HG02970 (cell line): ENCODE measurements at regions not wholly inside any gene's neighbourhood (a gene's known extent, or its start where the extent isn't known, plus 50 kb on each side); places are given as distances from the start of the nearest gene placed in this dataset.

Experiments used
- ATAC-seq: cut with Tn5 transposase; IDR thresholded peaks from one replicate; pipeline ENCODE4 v1.9.1; 2021; ENCODE audit warnings: mild to moderate bottlenecking, moderate library complexity, moderate number of reproducible peaks; ENCODE audit not compliant: unreplicated experiment, low FRiP score

DNA sequence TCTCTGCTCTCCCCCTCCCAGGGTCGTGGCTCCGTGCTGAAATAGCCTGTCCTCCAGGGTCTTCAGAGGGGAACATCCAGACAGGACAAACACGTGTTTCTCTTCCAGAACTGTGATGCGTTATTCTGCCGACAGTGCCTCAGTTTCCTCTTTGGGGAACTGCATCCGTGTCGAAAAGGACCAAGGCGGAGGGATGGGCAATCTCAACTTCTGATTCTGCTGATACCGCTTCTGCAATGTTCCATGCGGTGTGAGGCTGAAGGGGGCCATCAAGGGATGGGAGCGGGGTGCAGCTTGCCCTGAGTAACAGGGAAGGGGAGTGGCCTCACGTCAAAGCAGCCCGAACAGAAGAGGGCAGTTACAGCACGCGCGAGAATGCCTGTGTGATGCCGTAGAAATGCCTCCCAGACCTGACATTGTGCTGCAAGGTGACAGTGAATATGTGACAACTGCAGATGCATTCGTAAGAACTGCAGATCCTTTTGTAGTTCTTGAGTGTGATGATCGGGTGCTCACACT lies 275.7 kb downstream of the SHQ1 start:
- no peak for ATAC-seq

DNA sequence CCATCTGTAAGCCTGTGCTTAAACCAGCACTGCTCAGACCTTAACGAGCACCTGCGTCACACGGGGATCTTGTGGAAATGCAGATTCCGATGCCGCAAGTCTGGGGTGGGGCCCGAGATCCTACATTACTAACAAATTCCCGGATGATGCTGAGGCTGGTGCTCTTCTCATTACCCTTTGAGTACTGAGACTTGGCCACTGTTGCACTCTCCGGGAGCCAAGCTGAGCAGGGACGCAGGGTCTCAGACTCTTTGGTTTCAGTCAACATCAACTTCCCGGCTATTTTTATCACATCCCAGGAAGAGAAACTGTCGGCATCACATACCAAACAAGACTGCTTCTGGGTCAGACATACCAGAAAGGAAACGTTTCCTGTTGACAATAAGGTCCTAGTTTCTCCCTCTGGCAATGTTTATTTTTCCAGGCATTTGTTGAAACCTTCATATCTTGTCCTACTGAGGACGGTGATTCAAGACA lies 276.6 kb downstream of the SHQ1 start:
- ATAC-seq = no peak

DNA sequence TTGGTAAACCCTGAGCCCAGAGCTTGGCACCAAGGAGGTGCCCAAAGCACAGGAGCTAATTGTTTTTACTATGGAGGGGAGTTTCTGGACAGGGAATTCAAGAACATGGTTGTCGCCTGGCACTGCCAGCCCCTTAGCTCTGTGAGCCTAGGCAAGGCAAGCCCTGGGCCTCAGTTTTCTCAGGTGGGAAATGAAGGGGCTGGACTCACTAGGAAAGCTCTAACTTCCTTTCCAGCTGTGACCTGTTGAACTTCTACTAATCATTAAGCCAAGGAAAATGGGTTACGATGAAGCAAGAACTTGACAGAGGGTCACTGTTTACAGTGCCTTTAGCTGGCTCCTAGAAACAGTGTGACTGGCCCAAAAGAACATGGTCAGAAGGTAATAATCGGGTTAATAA lies 277.2 kb downstream of the SHQ1 start:
- no peak for ATAC-seq

DNA sequence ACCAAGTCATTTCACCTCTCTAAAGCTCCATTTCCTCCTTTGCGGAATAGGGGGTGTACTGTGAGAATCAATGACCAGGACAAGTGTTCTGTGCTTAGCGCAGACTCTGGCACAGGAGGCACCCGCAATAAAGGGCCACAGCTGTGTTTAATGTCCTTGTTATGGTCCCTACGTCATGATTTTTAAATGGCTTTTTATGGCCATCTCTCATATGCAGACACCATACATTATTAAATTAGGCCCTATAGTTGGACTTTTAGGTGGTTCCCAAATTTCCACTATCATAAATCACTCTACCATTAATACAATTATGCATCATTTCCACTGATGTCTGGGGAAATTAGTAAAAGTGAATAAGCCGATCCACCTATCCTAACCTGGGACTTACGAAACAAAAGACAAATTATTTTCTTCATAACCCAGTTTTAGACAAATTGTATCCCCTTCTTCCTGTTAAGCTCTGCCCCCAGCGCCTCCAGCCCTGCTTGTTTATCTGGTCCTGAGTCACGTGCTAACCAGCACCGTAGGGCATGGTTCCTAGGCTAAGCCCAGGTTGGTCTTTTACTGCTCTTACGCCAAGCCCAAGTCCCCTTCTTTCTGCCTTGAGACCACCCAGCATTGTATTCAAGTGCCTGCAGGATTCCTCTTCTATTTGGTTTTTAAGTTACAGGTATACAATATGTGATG lies 278.3 kb downstream of the SHQ1 start:
- no peak for ATAC-seq

DNA sequence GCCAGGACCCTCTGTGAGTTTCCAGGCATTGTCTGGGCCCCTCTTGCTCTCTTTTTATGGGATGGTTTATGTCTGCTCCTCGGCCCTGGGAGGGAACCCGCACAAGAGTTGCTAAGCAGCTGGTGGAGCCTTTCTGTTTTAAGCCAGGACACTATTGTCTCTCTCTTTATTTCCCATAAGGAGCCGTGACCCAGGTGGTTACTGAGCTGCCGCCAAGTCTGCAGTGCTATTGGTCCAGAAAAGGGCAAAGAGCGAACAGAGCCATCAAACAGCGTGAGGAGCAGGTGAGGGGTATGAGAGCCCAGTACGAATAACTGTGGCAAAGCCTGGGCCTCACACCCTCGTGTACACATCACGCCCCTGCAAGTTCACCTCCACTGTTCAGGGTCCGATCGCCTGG lies 280.2 kb downstream of the SHQ1 start:
- ATAC-seq = no peak

DNA sequence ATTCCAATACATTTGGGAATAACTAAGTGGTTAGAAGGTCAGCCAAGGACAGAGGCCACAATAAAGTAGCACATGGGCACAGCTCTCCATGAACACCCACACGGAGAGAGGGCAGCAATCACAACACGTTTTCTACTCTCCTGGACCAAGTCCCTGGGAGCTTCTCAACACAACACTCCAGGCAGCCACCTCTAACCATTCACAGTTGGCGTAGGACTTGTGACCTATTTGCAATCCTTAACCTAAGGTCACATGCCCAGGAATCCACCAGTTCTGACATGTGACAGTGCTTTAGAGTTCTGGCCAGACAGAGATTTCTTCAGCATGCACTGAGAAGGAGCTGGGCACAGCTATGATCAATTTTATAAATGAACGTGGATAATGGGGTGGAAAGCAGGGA lies 280.8 kb downstream of the SHQ1 start:
- ATAC-seq = no peak

DNA sequence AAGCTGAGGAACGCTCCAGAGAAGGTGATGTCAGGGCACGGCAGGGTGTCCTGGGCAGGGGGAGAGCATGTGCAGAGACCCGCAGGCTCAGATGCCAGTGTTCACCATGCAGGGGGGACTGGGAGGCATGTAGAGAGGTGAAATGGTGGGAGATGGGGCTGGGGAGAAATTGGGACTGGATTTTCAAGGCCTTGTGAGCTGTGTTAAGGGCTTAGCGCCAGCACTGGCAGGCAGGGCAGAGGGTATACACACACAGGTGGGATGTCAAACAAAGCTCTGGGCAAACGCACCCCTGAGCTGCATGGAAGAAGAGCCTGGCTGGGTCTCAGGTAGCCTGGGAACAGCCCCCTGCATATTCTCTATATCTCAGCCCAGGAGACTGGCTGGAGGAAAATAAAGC lies 282.7 kb downstream of the SHQ1 start:
- ATAC-seq = no peak

DNA sequence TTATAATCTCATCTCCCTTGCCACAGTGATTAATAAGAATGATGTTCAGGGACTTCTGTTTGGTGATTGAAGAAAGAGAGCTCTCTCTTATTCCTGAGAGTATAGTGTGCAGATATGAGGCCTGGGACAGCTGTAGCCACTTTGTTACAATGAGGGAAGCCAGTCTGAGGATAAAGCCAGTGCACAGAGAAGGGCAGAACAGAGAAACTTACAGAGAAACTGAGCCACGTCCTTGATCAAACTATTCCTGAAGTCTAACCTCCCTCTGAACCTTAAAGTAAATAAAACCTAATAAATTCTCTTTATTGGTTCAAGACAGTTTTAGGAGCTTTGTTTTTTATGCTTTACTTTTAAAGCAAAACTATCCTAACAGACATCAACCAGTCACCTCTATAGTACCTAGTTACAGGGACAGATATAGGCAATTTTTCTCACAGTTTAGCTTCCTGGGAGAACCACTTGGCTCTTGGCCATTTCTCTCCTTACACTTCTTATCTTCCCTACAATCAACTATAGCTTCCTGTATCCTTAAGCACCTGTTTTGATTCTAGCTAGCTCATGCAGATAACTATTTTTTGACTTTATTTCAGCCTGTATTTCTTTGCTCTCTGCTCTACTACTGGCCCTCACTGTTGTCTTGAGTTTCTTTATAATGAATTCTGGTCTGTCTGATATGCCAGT lies 284.4 kb downstream of the SHQ1 start:
- ATAC-seq = no peak

DNA sequence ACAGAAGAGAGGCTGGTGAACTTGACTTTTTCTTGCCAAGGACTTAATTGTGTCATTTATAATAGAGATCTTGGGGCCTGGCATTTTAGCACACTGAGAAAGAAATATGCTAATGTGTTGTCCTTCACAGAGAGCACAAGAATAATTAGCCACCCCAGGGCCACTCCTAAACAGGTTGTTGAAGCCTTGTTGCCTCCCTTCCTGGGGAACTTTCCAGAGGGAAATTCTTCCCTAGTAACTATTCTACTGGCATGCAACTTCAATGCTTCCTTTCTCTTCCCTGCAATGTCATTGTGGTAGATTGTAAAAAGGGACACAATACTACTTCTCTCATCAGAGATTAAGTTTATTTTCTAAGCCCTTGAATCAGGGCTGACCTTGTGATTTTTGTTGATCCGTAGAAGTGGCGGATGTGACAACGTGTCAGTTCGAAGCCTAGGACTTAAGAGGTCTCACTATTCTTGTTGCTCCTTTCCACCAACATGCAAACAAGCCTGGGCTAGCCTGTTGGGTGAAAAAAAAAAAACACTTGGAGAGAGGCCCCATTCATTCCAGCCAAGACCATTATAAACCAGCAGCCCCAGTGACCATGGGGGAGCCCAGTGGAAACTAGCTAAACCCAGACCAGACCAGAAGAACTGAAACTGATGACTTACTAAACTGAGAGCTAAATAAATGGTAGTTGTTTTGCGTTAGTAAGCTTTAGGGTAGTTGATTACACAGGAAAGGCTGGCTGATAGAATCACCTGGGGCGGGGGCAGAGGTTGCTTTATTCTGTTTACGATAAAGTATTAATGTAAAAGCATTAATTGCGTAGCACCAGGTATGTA lies 287.2 kb downstream of the SHQ1 start:
- ATAC-seq = no peak

DNA sequence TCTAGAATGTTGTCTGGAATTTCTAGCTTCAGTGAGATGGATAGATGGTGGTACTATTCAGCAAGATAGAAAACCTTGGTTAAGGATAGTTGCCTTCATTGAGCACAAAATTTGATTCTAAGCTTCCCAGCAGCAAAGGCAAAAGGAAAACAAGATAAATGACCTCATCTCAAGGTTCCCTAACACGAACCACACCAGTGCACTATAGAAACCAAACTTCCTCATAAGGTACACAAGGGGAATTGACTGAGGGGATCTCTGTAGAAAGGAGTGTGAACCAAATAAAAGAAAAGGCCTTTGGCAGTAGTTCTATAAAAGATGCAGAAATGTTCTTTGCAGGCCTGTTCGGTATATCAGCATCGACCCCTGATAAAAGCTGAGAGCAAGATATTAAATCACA lies 288.9 kb downstream of the SHQ1 start:
- ATAC-seq = no peak

DNA sequence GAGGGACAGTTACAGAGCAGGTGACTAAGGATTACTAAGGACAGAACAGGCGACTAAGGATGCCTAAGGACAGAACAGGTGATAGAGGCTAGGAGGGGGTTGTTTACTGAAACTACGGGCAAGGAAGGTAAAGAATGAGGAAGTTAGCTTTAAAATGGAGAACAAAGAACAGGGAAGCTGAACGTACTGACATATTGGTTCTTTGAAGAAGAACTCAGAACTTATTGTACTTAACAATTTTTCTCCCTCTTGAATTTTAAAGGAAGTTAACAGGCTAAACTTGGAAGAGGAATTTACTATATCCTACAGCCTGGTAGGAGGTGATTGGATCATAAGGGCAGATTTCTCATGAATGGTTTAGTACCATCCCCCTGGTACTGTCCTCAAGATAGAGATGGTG lies 290.2 kb downstream of the SHQ1 start:
- no peak for ATAC-seq

DNA sequence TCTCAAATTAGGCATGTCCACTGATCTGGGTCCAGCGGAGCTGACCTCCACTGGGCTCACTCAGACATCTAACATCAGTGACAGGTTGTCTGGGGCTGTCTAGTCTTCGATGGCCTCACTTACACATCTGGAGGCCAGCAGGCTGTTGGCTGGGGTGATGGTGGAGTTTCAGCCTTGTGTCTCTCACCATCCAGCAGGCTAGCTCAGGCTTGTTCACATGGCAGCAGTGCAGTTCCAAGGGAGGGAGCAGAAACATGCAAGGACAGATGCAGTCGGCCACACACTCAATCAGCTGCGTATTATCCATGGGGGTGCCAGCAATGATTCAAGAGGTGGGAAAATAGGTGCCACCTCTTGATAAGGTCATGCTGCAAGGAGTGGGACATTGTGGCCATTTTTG lies 292.5 kb downstream of the SHQ1 start:
- no peak for ATAC-seq

DNA sequence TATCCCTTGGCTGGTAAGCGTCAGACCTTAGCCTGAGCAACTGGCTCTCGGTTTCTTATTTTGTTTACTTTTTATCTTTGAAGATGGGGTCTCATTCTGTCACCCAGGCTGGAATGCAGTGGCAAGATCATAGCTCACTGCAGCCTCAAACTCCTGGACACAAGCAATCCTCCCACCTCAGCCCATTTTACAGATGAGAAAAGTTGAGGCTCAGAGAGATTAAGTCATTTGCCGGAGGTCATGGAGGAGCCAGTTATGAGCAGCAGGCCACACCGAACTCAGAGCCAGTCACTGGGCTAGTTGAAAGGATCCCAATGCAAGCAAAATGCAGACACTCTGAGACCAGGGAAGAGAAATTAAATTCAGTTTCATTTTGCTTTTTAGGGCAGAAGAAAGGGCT lies 293.6 kb downstream of the SHQ1 start:
- no peak for ATAC-seq

DNA sequence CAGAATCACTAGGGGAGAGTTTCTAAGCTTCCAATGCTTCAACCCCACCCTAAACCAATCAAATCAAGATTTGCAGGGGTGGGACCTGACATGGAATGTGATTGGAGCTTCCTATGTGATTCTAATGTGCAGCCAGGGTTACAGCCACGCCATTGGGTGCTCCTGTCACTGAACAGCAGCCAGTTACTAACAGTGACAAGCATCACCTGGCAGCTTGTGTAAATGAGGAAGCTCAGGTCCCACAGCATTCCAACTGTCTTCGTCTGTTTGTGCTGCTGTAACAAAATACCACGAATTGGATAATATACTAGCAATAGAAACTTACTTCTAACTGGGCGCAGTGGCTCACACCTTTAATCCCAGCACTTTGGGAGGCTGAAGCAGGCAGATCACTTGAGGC lies 294.9 kb downstream of the SHQ1 start:
- ATAC-seq = no peak

DNA sequence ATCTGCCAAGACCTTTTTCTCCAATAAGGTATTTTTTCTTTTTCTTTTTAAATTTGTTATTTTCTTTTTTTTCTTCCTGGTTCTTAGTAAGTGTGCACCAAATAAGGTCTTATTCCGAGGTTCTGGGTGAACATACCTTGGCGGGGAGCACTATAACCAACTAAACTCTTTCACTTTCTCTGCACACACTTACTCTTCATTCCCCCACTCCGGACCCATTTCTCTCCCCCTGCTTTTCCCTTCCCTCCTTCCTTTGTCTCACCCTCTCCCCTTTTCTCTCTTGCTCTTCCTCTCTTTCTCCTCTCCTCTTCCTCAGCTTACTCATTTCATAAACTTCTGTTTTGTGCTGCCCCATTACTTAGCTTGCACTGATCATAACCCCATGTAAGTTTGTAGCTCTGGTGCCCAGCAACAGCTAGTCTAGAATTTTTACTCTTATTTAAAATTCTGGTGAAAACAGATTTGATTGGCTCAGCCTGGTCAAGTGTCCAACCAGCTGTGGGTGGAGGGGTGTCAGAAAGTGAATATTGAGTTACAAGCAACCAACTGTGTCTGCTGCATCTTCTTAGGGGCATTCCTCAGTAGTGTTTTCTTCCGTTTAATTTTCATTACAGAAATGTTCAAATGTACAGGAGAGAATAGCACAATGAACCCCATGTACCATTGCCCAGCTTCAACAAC lies 297.5 kb downstream of the SHQ1 start:
- ATAC-seq = no peak

DNA sequence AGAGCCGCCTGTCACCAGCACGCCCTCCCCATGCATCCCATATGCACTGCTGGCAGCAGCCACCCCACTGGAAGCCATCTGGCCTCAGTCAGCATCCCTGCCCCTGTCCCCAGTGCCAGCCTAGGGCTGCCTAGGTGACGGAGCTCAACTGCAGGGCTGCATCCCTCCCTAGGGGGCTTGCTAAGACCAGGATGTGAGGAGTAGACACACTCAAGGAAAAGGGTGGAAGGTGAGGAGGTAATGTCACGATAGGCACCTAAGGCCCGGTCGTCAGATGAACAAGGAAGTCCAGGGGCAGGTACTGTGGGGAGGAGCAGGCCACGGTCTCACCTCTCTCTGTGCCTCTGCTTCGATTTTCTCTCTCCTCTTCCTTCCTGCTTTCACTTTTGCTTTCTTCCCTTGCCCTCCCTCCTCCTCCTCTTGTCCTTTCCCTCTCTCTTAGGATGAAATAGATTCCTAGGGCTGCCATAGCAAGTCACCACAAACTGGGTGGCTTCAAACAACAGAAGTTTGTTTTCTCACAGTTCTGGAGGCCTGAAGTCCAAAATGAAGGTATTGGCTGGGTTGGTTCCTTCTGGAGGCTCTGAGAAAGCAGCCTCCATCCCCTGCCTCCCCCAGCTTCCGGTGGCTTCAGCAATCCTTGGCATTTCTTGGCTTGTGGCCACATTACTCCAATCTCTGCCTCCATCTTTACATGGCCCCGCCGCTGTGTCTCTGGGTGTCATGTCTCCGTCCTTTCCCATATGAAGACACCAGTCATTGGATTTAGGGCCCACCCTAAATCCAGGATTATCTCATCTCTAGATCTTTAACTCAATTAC lies 298.3 kb downstream of the SHQ1 start:
- ATAC-seq = no peak

DNA sequence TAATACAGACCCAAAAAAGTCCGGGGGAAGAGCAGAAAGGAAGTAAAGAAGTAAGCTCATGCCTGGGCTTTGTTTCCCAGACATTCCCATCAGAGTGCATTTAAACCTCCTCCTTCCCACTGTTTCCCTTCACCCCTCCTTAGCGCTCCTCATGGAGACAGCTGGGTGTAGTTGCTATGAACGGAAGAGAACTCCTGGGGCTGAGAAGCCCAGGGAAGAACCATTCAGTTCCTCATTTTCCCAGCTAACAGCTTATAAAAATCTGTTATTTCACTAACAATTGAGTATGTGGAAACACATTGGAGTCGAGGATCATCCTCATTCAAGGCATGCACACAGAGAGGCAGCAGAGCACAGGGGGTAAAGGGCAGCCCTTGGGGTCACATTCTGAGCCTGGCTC lies 299.3 kb downstream of the SHQ1 start:
- no peak for ATAC-seq

DNA sequence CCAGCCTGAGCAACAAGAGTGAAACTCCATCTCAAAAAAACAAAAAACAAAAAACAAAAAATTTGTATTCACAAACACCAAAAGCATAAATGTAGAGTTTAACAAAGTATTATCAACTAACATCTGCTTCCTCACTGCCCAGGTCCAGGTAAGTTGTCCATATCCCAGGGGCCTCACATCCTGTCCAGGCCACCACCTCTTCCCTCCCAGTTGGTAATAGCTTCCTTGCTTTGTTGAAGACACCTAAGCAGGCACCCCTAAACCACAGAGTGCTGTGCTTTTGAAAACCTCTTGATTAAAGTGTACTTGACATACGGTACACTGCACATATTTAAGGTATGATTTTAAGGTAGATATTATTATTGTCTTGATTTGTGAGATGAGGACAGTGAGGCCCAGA lies 299.8 kb downstream of the SHQ1 start:
- no peak for ATAC-seq

DNA sequence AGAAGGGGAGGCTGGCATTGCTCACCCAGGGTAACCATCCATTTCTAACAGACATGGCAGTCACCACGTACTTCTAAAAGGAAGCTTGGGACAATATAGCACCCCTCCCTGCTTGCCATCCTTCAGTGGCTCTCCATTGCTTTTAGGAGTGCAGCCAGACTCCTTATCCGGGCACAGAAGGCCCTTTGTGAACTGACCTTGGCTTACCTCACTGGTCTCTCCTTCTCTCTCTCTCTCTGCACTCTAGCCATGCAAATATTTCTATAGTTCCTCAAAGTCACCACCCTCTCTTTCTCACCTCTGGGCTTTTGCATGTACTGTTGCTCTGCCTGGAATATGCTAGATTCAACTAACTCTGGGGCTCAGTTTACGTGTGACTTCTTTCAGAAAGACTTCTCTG lies 301.1 kb downstream of the SHQ1 start:
- ATAC-seq = no peak

DNA sequence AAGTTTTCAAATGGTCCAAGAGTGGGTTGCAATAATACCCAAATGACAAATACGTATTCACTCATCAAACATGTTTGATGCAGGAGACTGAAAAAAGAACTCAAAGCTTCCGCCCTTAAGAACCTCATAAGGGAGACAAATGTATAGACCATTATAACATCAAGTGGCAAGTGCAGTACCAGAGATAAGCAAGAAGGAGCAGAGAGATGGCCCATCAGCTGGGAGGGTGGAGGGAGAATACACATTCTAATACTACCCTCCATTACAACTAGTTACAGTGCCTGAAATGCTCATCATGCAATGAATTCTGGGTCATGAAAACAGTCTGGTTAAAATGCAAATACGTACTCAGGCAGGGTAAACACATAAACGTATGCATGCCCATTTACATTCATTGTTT lies 304.0 kb downstream of the SHQ1 start:
- no peak for ATAC-seq
